ENCODE measurements at regions not wholly inside any gene's neighbourhood (a gene's known extent, or its start where the extent isn't known, plus 50 kb on each side); places are given as distances from the start of the nearest gene placed in this dataset.
"Not testable (repeated sequence)": the region's sequence is repeated elsewhere in the genome, so short reads cannot be mapped to it uniquely, and the experiment has no call there.

DNA sequence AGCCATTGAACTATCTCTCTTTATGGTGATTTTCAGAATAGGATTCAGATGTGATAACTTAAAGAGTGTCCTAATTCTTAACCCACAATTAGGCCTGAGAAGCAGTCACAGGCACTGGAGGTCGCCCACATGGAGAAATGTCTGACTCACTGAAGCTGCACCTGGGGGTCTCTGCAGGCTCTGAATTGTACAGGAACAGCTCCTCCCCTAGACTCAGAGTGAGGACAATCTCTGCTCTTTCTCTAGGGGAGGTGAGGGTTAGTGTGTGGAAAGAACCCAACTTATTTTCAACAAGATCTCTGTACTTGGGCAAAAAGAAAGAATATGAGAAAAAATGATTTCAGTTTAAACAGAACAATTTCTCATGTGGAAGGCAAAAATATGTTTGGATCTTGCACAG lies 1124.6 kb downstream of the TMEM121 start:
- H3K4me1 ChIP-seq (ENCODE audit: low read depth): no peaks in the 10 kb centered on the region
- no peaks in the 10 kb centered on the region for H3K36me3 ChIP-seq (ENCODE audit: low read depth)
- TF ChIP-seq CTCF (IDR thresholded peaks at IDR 0.05): no peak
- no peaks in the 10 kb centered on the region for H3K9me3 ChIP-seq
- DNase-seq (no peak), ATAC-seq (no peak)
- intact Hi-C loops (cut with DNase I, micrococcal nuclease): no loop called here
- H3K4me3 ChIP-seq: no peak overlapping the region

DNA sequence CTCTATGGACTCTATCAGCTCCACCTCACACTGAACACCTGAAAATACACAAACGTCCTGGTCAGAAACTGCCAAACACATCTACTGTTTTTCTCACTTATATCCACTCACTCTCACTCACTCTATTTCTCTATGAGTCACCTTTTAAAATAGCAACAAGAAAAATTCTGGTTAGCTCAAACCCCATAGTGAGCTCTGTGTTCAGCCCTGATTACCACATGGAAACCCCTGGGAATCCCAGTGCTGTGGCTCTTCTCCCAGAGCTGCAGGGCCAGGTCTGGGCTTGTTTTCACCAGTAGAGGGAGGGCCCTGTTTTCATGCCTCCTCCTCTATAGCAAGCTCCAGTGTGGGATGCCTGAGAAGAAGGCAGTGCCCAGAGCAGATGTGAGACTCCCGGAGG lies 1126.1 kb downstream of the TMEM121 start:
- no peak for ATAC-seq
- TF ChIP-seq CTCF (IDR thresholded peaks at IDR 0.05): no peak
- no peaks in the 10 kb centered on the region for H3K36me3 ChIP-seq (ENCODE audit: low read depth)
- no peak overlapping the region for H3K4me3 ChIP-seq
- intact Hi-C loops (cut with DNase I, micrococcal nuclease): no loop called here
- DNase-seq: no peak
- H3K9me3 ChIP-seq: no peaks in the 10 kb centered on the region
- no peaks in the 10 kb centered on the region for H3K4me1 ChIP-seq (ENCODE audit: low read depth)

GRCh38 chr14:106657460-106657859 lies 1131.1 kb downstream of the TMEM121 start:
- ATAC-seq (peak; percentile 43), DNase-seq (peak in 2 of 3 donors; percentile 34 to 60)
- H3K36me3 ChIP-seq (ENCODE audit: low read depth): no peaks in the 10 kb centered on the region
- TF ChIP-seq CTCF (IDR thresholded peaks at IDR 0.05): no peak
- intact Hi-C loops (cut with DNase I, micrococcal nuclease): no loop called here
- no peak overlapping the region for H3K4me3 ChIP-seq
- no peaks in the 10 kb centered on the region for H3K9me3 ChIP-seq
- H3K4me1 ChIP-seq (ENCODE audit: low read depth): no peaks in the 10 kb centered on the region

GRCh38 chr14:106658066-106658860 lies 1131.9 kb downstream of the TMEM121 start:
- H3K9me3 ChIP-seq; H3K36me3 ChIP-seq (ENCODE audit: low read depth); H3K4me1 ChIP-seq (ENCODE audit: low read depth); DNase-seq; ATAC-seq; intact Hi-C loops (cut with DNase I, micrococcal nuclease); H3K4me3 ChIP-seq: not testable (repeated sequence)

DNA sequence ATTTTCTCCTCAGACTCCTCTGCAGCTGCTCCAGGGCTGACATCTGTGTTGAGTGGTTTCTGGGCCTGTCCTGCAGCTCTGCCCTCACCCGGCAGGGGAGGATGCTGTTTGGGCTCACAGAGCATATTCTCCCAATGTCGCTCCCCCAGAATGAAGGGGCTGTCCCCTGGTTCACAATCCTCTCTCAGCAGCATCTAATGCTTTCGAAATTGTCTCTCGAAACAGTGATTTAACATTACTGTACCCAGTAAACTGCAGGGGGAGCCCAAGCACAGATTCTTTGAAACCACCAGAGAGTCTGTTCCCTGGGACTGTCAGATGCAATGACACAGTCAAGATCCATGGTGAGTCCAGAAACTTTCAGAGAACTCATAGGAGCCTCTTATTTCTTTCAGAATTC lies 1135.2 kb downstream of the TMEM121 start:
- ATAC-seq: peak; percentile 60
- H3K9me3 ChIP-seq; H3K4me1 ChIP-seq (ENCODE audit: low read depth); H3K36me3 ChIP-seq (ENCODE audit: low read depth); H3K4me3 ChIP-seq; intact Hi-C loops (cut with DNase I, micrococcal nuclease): not testable (repeated sequence)
- DNase-seq: peak in 1 of 3 donors; percentile 75

GRCh38 chr14:106662936-106663550 lies 1136.7 kb downstream of the TMEM121 start:
- Histone ChIP-seq H3K4me3 (no peak overlapping the region), H3K9me3 (peaks cover 7% of the 10 kb centered on the region), H3K4me1 (ENCODE audit: low read depth) (no peaks in the 10 kb centered on the region), H3K36me3 (ENCODE audit: low read depth) (no peaks in the 10 kb centered on the region)
- intact Hi-C loops (cut with DNase I, micrococcal nuclease): no loop called here
- TF ChIP-seq CTCF (IDR thresholded peaks at IDR 0.05): no peak
- ATAC-seq (no peak), DNase-seq (no peak)

DNA sequence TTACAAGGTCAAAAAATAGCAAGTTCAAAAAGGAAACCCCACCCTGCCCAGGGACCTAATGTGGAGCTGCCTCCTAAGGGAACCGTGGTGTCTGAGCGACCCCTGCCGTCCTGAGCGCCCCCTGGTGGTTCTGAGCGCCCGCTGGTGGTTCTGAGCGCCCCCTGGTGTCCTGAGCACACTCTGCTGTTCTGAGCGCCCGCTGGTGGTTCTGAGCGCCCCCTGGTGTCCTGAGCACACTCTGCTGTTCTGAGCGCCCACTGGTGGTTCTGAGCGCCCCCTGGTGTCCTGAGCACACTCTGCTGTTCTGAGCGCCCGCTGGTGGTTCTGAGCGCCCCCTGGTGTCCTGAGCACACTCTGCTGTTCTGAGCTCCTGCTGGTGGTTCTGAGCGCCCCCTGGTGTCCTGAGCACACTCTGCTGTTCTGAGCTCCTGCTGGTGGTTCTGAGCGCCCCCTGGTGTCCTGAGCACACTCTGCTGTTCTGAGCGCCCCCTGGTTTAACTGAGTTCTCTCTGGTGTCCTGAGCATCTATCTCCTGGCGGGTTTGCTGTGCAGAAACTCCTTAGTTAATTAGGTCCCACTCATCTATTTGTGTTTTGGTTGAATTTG lies 1137.5 kb downstream of the TMEM121 start:
- H3K9me3 ChIP-seq; H3K36me3 ChIP-seq (ENCODE audit: low read depth); ATAC-seq; H3K4me1 ChIP-seq (ENCODE audit: low read depth); intact Hi-C loops (cut with DNase I, micrococcal nuclease); H3K4me3 ChIP-seq: not testable (repeated sequence)
- peak; percentile 46 to 57 (median 54) for DNase-seq

Measured in mucosa of descending colon (tissue), 3 donors.